Endothelial cell of umbilical vein (primary cell): ENCODE measurements at regions not wholly inside any gene's neighbourhood (a gene's known extent, or its start where the extent isn't known, plus 50 kb on each side); places are given as distances from the start of the nearest gene placed in this dataset.

Experiments used
- BruUV-seq: library from RNA; stranded (reverse); fragments of 400-500 nt; replicated peaks from 2 replicates; lab custom pipeline; 2021; lab: Mats Ljungman, UMichigan
- CTCF ChIA-PET: fragments of 300-600, 350-600 bp; sonication (Branson Sonifier 250); formaldehyde crosslinking; loops from one replicate; lab custom pipeline; 2021; ENCODE audit warnings: antibody characterized with exemption, inconsistent platforms; lab: Charles Lee
- POLR2A ChIA-PET: fragments of 300-600, 350-600 bp; sonication (Branson Sonifier 250); formaldehyde crosslinking; loops from one replicate; lab custom pipeline; 2021; ENCODE audit warnings: antibody characterized with exemption, inconsistent platforms; lab: Charles Lee
- DNase-seq: peaks from one replicate; pipeline ENCODE4 v3.0.0-alpha.2; 2011; ENCODE audit warnings: low read depth, low spot score
- FAIRE-seq: peaks from 2 replicates; lab custom pipeline; 2011; peaks lifted over from hg19 to GRCh38; lab: Jason Lieb, UNC
- H2AFZ ChIP-seq: 2 replicates; pipeline ENCODE4 v1.6.0; 2012; ENCODE audit warnings: low read depth, low read length, control low read depth, inconsistent platforms
- H3K27ac ChIP-seq: 2 replicates; pipeline ENCODE4 v1.5.1; 2011; ENCODE audit warnings: low read depth, mild to moderate bottlenecking, control low read depth, low read length, moderate library complexity; ENCODE audit not compliant: insufficient read depth
- H3K27me3 ChIP-seq, 2 experiments: 2 replicates each; pipeline versions ENCODE4 v1.6.0 to v1.6.1; 2011; ENCODE audit warnings: low read length in 2 of 2, mixed read lengths in 1 of 2; ENCODE audit not compliant: control insufficient read depth in 2 of 2, insufficient read depth in 2 of 2
- H3K36me3 ChIP-seq, 2 experiments: 2 replicates in 1 of 2; 3 replicates in 1 of 2; pipeline ENCODE4 v1.5.1; 2011; ENCODE audit warnings: low read length in 2 of 2, mild to moderate bottlenecking in 1 of 2, moderate library complexity in 1 of 2; ENCODE audit not compliant: control insufficient read depth in 2 of 2, insufficient read depth in 2 of 2; ENCODE audit errors: extremely low read depth in 1 of 2
- H3K4me1 ChIP-seq: 3 replicates; pipeline ENCODE4 v1.5.1; 2011; ENCODE audit warnings: mild to moderate bottlenecking, low read length; ENCODE audit not compliant: control insufficient read depth, insufficient read depth; ENCODE audit errors: extremely low read depth
- H3K4me2 ChIP-seq: 2 replicates; pipeline ENCODE4 v1.6.1; 2011; ENCODE audit warnings: low read length, control low read depth, mixed read lengths; ENCODE audit not compliant: insufficient read depth
- H3K4me3 ChIP-seq, 3 experiments: fragments of 200-600 bp in 1 of 3; sonication (generic), shearing (Covaris generic) in 1 of 3; replicated peaks in 1 of 3; 2 replicates each; pipeline ENCODE4 v1.5.1; 2011 to 2016; ENCODE audit warnings: control low read depth in 3 of 3, low read length in 3 of 3, mild to moderate bottlenecking in 2 of 3, inconsistent platforms in 1 of 3, low read depth in 1 of 3, moderate library complexity in 1 of 3; ENCODE audit not compliant: insufficient read depth in 1 of 3
- H3K79me2 ChIP-seq: 2 replicates; pipeline ENCODE4 v1.6.0; 2012; ENCODE audit warnings: low read length, inconsistent platforms; ENCODE audit not compliant: control insufficient read depth, insufficient read depth
- H3K9ac ChIP-seq: replicated peaks from 2 replicates; pipeline ENCODE3; 2011; ENCODE audit warnings: low read length, control low read depth; ENCODE audit not compliant: insufficient read depth; ENCODE audit errors: extremely low read depth
- H3K9me1 ChIP-seq: replicated peaks from 3 replicates; pipeline ENCODE4 v1.6.0; 2011; ENCODE audit warnings: mild to moderate bottlenecking, low read length; ENCODE audit not compliant: control insufficient read depth, insufficient read depth; ENCODE audit errors: extremely low read depth
- H3K9me3 ChIP-seq: replicated peaks from 2 replicates; pipeline ENCODE4 v1.5.1; 2012; ENCODE audit warnings: low read length, inconsistent platforms; ENCODE audit not compliant: control insufficient read depth, insufficient read depth
- H4K20me1 ChIP-seq: replicated peaks from 2 replicates; pipeline ENCODE3; 2011; ENCODE audit warnings: mild to moderate bottlenecking, low read length; ENCODE audit not compliant: control insufficient read depth, insufficient read depth; ENCODE audit errors: extremely low read depth
- CTCF ChIP-seq, 2 donors: IDR thresholded peaks; 1 replicate in 1 of 2; 2 replicates in 1 of 2; pipeline ENCODE4 v1.5.1; 2011; ENCODE audit warnings: low read length in 2 of 2, mild to moderate bottlenecking in 2 of 2, moderate library complexity in 2 of 2, control low read depth in 1 of 2, inconsistent platforms in 1 of 2, low read depth in 1 of 2; ENCODE audit not compliant: insufficient read depth in 1 of 2; ENCODE audit errors: extremely low read depth in 1 of 2
- EZH2 ChIP-seq: IDR thresholded peaks from 2 replicates; pipeline ENCODE4 v1.6.1; 2012; ENCODE audit warnings: borderline replicate concordance, low read depth, mild to moderate bottlenecking, moderate library complexity, low read length, inconsistent platforms; ENCODE audit not compliant: severe bottlenecking
- FOS ChIP-seq: IDR thresholded peaks from 2 replicates; pipeline ENCODE4 v1.6.1; 2011; ENCODE audit warnings: mild to moderate bottlenecking, low read length, moderate library complexity, borderline replicate concordance; ENCODE audit not compliant: insufficient read depth
- GATA2 ChIP-seq: IDR thresholded peaks from 2 replicates; pipeline ENCODE4 v1.7.0; 2011; ENCODE audit warnings: low read depth, mild to moderate bottlenecking, moderate library complexity, mixed read lengths, low read length; ENCODE audit not compliant: insufficient read length, insufficient read depth
- JUN ChIP-seq: IDR thresholded peaks from 2 replicates; pipeline ENCODE4 v1.6.1; 2011; ENCODE audit warnings: borderline replicate concordance, low read depth; ENCODE audit not compliant: insufficient read length, insufficient read depth
- MAX ChIP-seq: IDR thresholded peaks from 2 replicates; pipeline ENCODE4 v1.6.1; 2011; ENCODE audit not compliant: insufficient read depth, insufficient read length
- MYC ChIP-seq: IDR thresholded peaks from one replicate; pipeline ENCODE4 v1.6.1; 2011; ENCODE audit warnings: mild to moderate bottlenecking, low read depth, low read length
- POLR2A ChIP-seq: IDR thresholded peaks from 2 replicates; pipeline ENCODE4 v1.6.1; 2012; ENCODE audit warnings: low read depth, mild to moderate bottlenecking, control low read depth, low read length
- POLR2AphosphoS5 ChIP-seq: IDR thresholded peaks from 2 replicates; pipeline ENCODE4 v1.6.1; 2012; ENCODE audit warnings: low read depth, mild to moderate bottlenecking, control low read depth, low read length, moderate library complexity; ENCODE audit not compliant: insufficient read depth
- dilution Hi-C: fragments of 300-500 bp; cut with MboI; formaldehyde crosslinking; loops from one replicate; pipeline ENCODE4 v1.15.0; 2019; ENCODE audit warnings: low sequenced_read_pairs; ENCODE audit not compliant: extremely low pct_ligation_motif_present
- intact Hi-C: fragments of 100-400 bp; cut with micrococcal nuclease; formaldehyde crosslinking; loops from one replicate; pipeline ENCODE4 v1.10.0; 2022

- FAIRE-seq (no peak), DNase-seq (no peak)
- CTCF ChIA-PET, result interaction anchor here (1.1 kb wide), 1 partner anchor 83 kb away, joined by 5 read pairs; no protein-coding TSS in a partner anchor
- Histone ChIP-seq H3K27ac (no peak overlapping the region), H3K9me3 (no peaks in the 10 kb centered on the region), H3K4me1 (no peaks in the 10 kb centered on the region), H3K36me3 (no peaks in the 10 kb centered on the region), H3K9ac (no peak overlapping the region), H3K27me3 (no peaks in the 10 kb centered on the region), H3K4me2 (no peak overlapping the region), H3K4me3 (no peak overlapping the region), H3K9me1 (no peaks in the 10 kb centered on the region), H2AFZ (no peak overlapping the region), H4K20me1 (no peaks in the 10 kb centered on the region), H3K79me2 (no peaks in the 10 kb centered on the region)
- BruUV-seq, result no TSS peak
- dilution Hi-C loops, result no loop called here
- POLR2A ChIA-PET, result no interaction called here
- TF ChIP-seq POLR2AphosphoS5 (no peak), GATA2 (no peak), FOS (no peak)
- intact Hi-C loops, result no loop called here
Measured at GRCh38 chr12:58361056-58361455, 419.7 kb downstream of the ATP23 start.

DNA sequence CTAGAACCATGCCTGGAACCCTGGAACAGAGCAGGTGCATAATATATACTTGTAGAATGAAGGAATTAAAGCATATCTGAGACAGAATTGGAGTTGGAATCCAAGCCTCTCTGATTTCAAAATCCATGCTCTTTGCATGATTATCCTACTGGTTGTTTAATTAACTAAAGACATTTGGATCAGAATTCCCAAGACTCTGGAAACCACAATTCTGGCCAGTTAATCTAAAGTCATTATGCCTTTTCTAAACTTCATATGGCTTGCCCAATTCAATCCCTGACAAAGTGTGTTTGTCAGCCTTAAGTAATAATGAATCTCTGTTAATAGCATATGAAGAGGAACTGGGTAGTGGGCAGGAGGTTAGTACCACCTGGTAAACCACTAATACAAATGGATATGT, 422.6 kb downstream of the ATP23 start:
- CTCF ChIA-PET, result interaction anchor here (1.0 to 1.5 kb wide), 3 partner anchors 10 to 801 kb away, joined by 3 to 4 read pairs (median 3); no protein-coding TSS in a partner anchor
- FAIRE-seq, result no peak
- H3K36me3 ChIP-seq, result no peaks in the 10 kb centered on the region
- H2AFZ ChIP-seq, result no peak overlapping the region
- H3K9me3 ChIP-seq, result no peaks in the 10 kb centered on the region
- H4K20me1 ChIP-seq, result no peaks in the 10 kb centered on the region
- dilution Hi-C loops (no loop called here), intact Hi-C loops (no loop called here)
- H3K4me3 ChIP-seq, result no peak overlapping the region
- TF ChIP-seq FOS, result no peak
- TF ChIP-seq POLR2AphosphoS5, result no peak
- no peak for TF ChIP-seq MYC
- no peak for TF ChIP-seq GATA2
- TF ChIP-seq MAX, result no peak
- no peak for TF ChIP-seq CTCF (IDR thresholded peaks at IDR 0.05; ENCODE audit: extremely low read depth in 1 of 2, insufficient read depth in 1 of 2, low read depth in 1 of 2, low read length in 2 of 2)
- no peak for TF ChIP-seq POLR2A
- TF ChIP-seq EZH2, result no peak
- no peak for TF ChIP-seq JUN
- H3K9me1 ChIP-seq, result no peaks in the 10 kb centered on the region
- no peak overlapping the region for H3K27ac ChIP-seq
- DNase-seq, result no peak
- no peaks in the 10 kb centered on the region for H3K79me2 ChIP-seq
- H3K4me2 ChIP-seq, result no peak overlapping the region
- H3K9ac ChIP-seq, result no peak overlapping the region
- no peaks in the 10 kb centered on the region for H3K27me3 ChIP-seq
- H3K4me1 ChIP-seq, result no peaks in the 10 kb centered on the region
- POLR2A ChIA-PET, result no interaction called here
- no TSS peak for BruUV-seq
